K562 (cell line): ENCODE measurements at regions not wholly inside any gene's neighbourhood (a gene's known extent, or its start where the extent isn't known, plus 50 kb on each side); places are given as distances from the start of the nearest gene placed in this dataset.

Experiments used
- ATAC-seq: fragments of 200-7000 bp; cut with Tn5 transposase; 3 replicates; pipeline ENCODE4 v1.9.1; 2020; ENCODE audit warnings: moderate library complexity
- BruUV-seq: library from RNA; stranded (reverse); fragments of 400-500 nt; replicated peaks from 2 replicates; lab custom pipeline; 2021; lab: Mats Ljungman, UMichigan
- CTCF ChIA-PET: fragments of 300-600 bp; formaldehyde crosslinking; extraction: SDS; loops from one replicate; lab custom pipeline; 2021; ENCODE audit warnings: low intra/inter-chr PET ratio; lab: Yijun Ruan, JAX
- POLR2A ChIA-PET: fragments of 300-600, 350-650 bp; sonication (Branson Sonifier 250); formaldehyde crosslinking; extraction: SDS; loops from one replicate; lab custom pipeline; 2021; ENCODE audit warnings: antibody characterized with exemption, inconsistent platforms; lab: Yijun Ruan, JAX
- DNase-seq, 4 experiments: peaks; one replicate each; pipeline versions ENCODE4 v3.0.0 to v3.0.0-alpha.2; 2011 to 2018; ENCODE audit warnings: low spot score in 3 of 4, mixed read lengths in 3 of 4; ENCODE audit errors: extremely low read depth in 1 of 4
- FAIRE-seq: peaks from 2 replicates; lab custom pipeline; 2011; peaks lifted over from hg19 to GRCh38; lab: Jason Lieb, UNC
- H2AFZ ChIP-seq: 2 replicates; pipeline ENCODE4 v1.6.0; 2011; ENCODE audit warnings: low read depth, low read length, control low read depth, inconsistent platforms
- H3K27ac ChIP-seq: fragments of 200-600 bp; 3 replicates; pipeline ENCODE4 v1.8.0; 2011; ENCODE audit warnings: low read depth, mild to moderate bottlenecking, control low read depth, inconsistent platforms, low read length, moderate library complexity, mixed read lengths; ENCODE audit errors: extremely low read depth
- H3K27me3 ChIP-seq, 2 experiments: fragments of 300-600 bp in 1 of 2; 2 replicates in 1 of 2; 3 replicates in 1 of 2; pipeline versions ENCODE4 v1.6.0 to v1.8.0; 2011; ENCODE audit warnings: inconsistent platforms in 2 of 2, low read length in 2 of 2, mild to moderate bottlenecking in 1 of 2, mixed read lengths in 1 of 2, moderate library complexity in 1 of 2; ENCODE audit not compliant: control insufficient read depth in 2 of 2, insufficient read depth in 2 of 2
- H3K36me3 ChIP-seq: fragments of 300-600 bp; 3 replicates; pipeline ENCODE4 v1.8.0; 2011; ENCODE audit warnings: mild to moderate bottlenecking, low read length, inconsistent platforms; ENCODE audit not compliant: control insufficient read depth, insufficient read depth
- H3K4me1 ChIP-seq, 2 experiments: fragments of 200-600 bp in 1 of 2; replicated peaks in 1 of 2; 2 replicates in 1 of 2; 3 replicates in 1 of 2; pipeline versions ENCODE4 v1.5.1 to v1.8.0; 2011; ENCODE audit warnings: inconsistent platforms in 2 of 2, low read length in 2 of 2, mild to moderate bottlenecking in 1 of 2, mixed read lengths in 1 of 2, moderate library complexity in 1 of 2; ENCODE audit not compliant: control insufficient read depth in 2 of 2, insufficient read depth in 2 of 2
- H3K4me2 ChIP-seq: 2 replicates; pipeline ENCODE4 v1.6.1; 2011; ENCODE audit warnings: low read length, control low read depth, inconsistent platforms, mixed read lengths; ENCODE audit not compliant: insufficient read depth
- H3K4me3 ChIP-seq: fragments of 200-600 bp; sonication (generic), shearing (Covaris generic); 2 replicates; pipeline ENCODE4 v1.5.1; 2016; ENCODE audit warnings: control low read depth, inconsistent platforms
- H3K79me2 ChIP-seq: fragments of 200-600 bp; 3 replicates; pipeline ENCODE4 v1.8.0; 2011; ENCODE audit warnings: low read length, inconsistent platforms; ENCODE audit not compliant: control insufficient read depth, insufficient read depth
- H3K9ac ChIP-seq, 2 experiments: 2 replicates each; pipeline versions ENCODE4 v1.6.0 to v1.6.1; 2011; ENCODE audit warnings: low read depth in 2 of 2, low read length in 2 of 2, control low read depth in 1 of 2, inconsistent platforms in 1 of 2, mild to moderate bottlenecking in 1 of 2, mixed read lengths in 1 of 2; ENCODE audit not compliant: insufficient read depth in 1 of 2
- H3K9me1 ChIP-seq: one replicate; pipeline ENCODE4 v1.6.0; 2011; ENCODE audit warnings: inconsistent platforms, mild to moderate bottlenecking, low read length, moderate library complexity; ENCODE audit not compliant: control insufficient read depth, insufficient read depth
- H3K9me3 ChIP-seq: replicated peaks from 2 replicates; pipeline ENCODE4 v1.5.1; 2011; ENCODE audit warnings: low read depth, low read length, inconsistent platforms; ENCODE audit not compliant: control insufficient read depth, insufficient read depth
- H4K20me1 ChIP-seq: replicated peaks from 2 replicates; pipeline ENCODE4 v1.6.1; 2011; ENCODE audit warnings: low read length, inconsistent platforms, mixed read lengths; ENCODE audit not compliant: control insufficient read depth, insufficient read depth
- CBX3 ChIP-seq, 2 experiments: IDR thresholded peaks; 1 replicate in 1 of 2; 2 replicates in 1 of 2; pipeline ENCODE4 v1.6.1; 2012; ENCODE audit warnings: inconsistent platforms in 2 of 2, low read length in 2 of 2, borderline replicate concordance in 1 of 2, control low read depth in 1 of 2
- CBX5 ChIP-seq: IDR thresholded peaks from 2 replicates; pipeline ENCODE4 v1.6.1; 2014; ENCODE audit warnings: low read depth, borderline replicate concordance
- FOXA3 ChIP-seq, 2 experiments: fragments of 450-650 bp in 1 of 2; sonication (generic) in 1 of 2; formaldehyde crosslinking; IDR thresholded peaks in 1 of 2; conservative IDR thresholded peaks in 1 of 2; 2 replicates each; pipeline versions ENCODE4 v1.4.0 to v1.8.0; 2020 to 2022; ENCODE audit warnings: mild to moderate bottlenecking in 2 of 2, missing genetic modification reagents in 1 of 2
- TRIM28 ChIP-seq: fragments of 450-650 bp; IDR thresholded peaks from 2 replicates; pipeline ENCODE4 v1.6.1; 2017
- in situ Hi-C: fragments of 300-500 bp; cut with MboI; formaldehyde crosslinking; loops from 4 replicates; pipeline ENCODE4 v1.15.0; 2018; ENCODE audit warnings: inconsistent platforms, mixed read lengths
- intact Hi-C: fragments of 100-400 bp; cut with micrococcal nuclease; formaldehyde crosslinking; loops from 2 replicates; pipeline ENCODE4 v1.14.2; 2022
- TF ChIP-seq, protein P1 (sequence below): fragments of 450-650 bp; IDR thresholded peaks from 2 replicates; pipeline ENCODE4 v1.6.1; 2018; ENCODE audit warnings: mild to moderate bottlenecking, low read depth; ENCODE audit not compliant: partially characterized antibody

- Histone ChIP-seq H2AFZ (no peak overlapping the region), H4K20me1 (no peaks in the 10 kb centered on the region), H3K4me1 (no peaks in the 10 kb centered on the region), H3K36me3 (no peaks in the 10 kb centered on the region), H3K79me2 (no peaks in the 10 kb centered on the region), H3K9me1 (no peaks in the 10 kb centered on the region), H3K4me3 (no peak overlapping the region), H3K27me3 (no peaks in the 10 kb centered on the region; a peak in 1 of 5 replicates), H3K4me2 (no peak overlapping the region), H3K9ac (no peak overlapping the region), H3K27ac (no peak overlapping the region), H3K9me3 (no peaks in the 10 kb centered on the region)
- in situ Hi-C loops (no loop called here), intact Hi-C loops (no loop called here)
- ATAC-seq (no peak), FAIRE-seq (no peak), DNase-seq (no peak)
- ChIA-PET CTCF (no interaction called here), POLR2A (no interaction called here)
- TF ChIP-seq, protein P1, sequence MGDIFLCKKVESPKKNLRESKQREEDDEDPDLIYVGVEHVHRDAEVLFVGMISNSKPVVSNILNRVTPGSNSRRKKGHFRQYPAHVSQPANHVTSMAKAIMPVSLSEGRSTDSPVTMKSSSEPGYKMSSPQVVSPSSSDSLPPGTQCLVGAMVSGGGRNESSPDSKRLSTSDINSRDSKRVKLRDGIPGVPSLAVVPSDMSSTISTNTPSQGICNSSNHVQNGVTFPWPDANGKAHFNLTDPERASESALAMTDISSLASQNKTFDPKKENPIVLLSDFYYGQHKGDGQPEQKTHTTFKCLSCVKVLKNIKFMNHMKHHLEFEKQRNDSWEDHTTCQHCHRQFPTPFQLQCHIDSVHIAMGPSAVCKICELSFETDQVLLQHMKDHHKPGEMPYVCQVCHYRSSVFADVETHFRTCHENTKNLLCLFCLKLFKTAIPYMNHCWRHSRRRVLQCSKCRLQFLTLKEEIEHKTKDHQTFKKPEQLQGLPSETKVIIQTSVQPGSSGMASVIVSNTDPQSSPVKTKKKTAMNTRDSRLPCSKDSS, result peak; percentile 29
- TF ChIP-seq CBX5 (peak; percentile 71; the same call in 1 of the 2 replicates), TRIM28 (peak; percentile 84; the same call in 1 of the 2 replicates), FOXA3 (CRISPR knock-in tag; conservative IDR thresholded peaks at IDR 0.05 in 1 of 2, IDR thresholded peaks at IDR 0.05 in 1 of 2) (no peak), CBX3 (IDR thresholded peaks at IDR 0.05; ENCODE audit: borderline replicate concordance in 1 of 2, low read length in 2 of 2) (peak in 1 of 2 experiments; percentile 90; a peak in 2 of 3 replicates)
- no TSS peak for BruUV-seq
These were observed 145.2 kb upstream of the GDF10 start for GRCh38 chr10:47154762-47155161.
